Stimulated activated CD8-positive, alpha-beta memory T cell treated with anti-CD3 and anti-CD28 coated beads, Interleukin-12 subunit alpha, Interleukin-12 subunit beta, amount 100 ng/mL, for 1 hour (primary cell): ENCODE measurements at regions not wholly inside any gene's neighbourhood (a gene's known extent, or its start where the extent isn't known, plus 50 kb on each side); places are given as distances from the start of the nearest gene placed in this dataset.

Experiments used
- DNase-seq: peaks from one replicate; pipeline ENCODE4 v3.0.0-alpha.2; 2020; ENCODE audit warnings: low read depth

GRCh38 chr11:8323161-8323935 is 59.7 kb upstream of the LMO1 start:
- DNase-seq, result no peak

- DNase-seq, result no peak
These were observed 58.2 kb upstream of the LMO1 start for GRCh38 chr11:8321876-8322275.

- no peak for DNase-seq
These were observed 56.4 kb upstream of the LMO1 start for GRCh38 chr11:8320076-8320475.

- no peak for DNase-seq
These were observed 54.9 kb upstream of the LMO1 start for GRCh38 chr11:8318536-8318935.

- no peak for DNase-seq
These were observed 53.5 kb upstream of the LMO1 start for GRCh38 chr11:8317159-8317558.

- DNase-seq, result no peak
These were observed 52.3 kb upstream of the LMO1 start for GRCh38 chr11:8315954-8316353.

GRCh38 chr11:8315463-8315862 is 51.8 kb upstream of the LMO1 start:
- no peak for DNase-seq

GRCh38 chr11:8314916-8315315 is 51.2 kb upstream of the LMO1 start:
- no peak for DNase-seq

GRCh38 chr11:8313504-8314090 is 49.9 kb upstream of the LMO1 start:
- DNase-seq, result no peak
